GM18511 (cell line): ENCODE measurements at regions not wholly inside any gene's neighbourhood (a gene's known extent, or its start where the extent isn't known, plus 50 kb on each side); places are given as distances from the start of the nearest gene placed in this dataset.
"Not testable (repeated sequence)": the region's sequence is repeated elsewhere in the genome, so short reads cannot be mapped to it uniquely, and the experiment has no call there.

Experiments
- ATAC-seq: cut with Tn5 transposase; IDR thresholded peaks from one replicate; pipeline ENCODE4 v1.9.1; 2021; ENCODE audit warnings: mild to moderate bottlenecking, moderate library complexity; ENCODE audit not compliant: unreplicated experiment

GRCh38 chr13:18322821-18323220 lies 858.8 kb downstream of the TUBA3C start:
- not testable (repeated sequence) for ATAC-seq

GRCh38 chr13:18319653-18320052 lies 862.0 kb downstream of the TUBA3C start:
- ATAC-seq = not testable (repeated sequence)

- ATAC-seq = not testable (repeated sequence)
These were observed 878.3 kb downstream of the TUBA3C start for GRCh38 chr13:18303240-18303813.

GRCh38 chr13:18300968-18301367 lies 880.7 kb downstream of the TUBA3C start:
- ATAC-seq = not testable (repeated sequence)

- ATAC-seq = not testable (repeated sequence)
These were observed 884.3 kb downstream of the TUBA3C start for GRCh38 chr13:18297359-18297758.

- ATAC-seq = not testable (repeated sequence)
These were observed 885.0 kb downstream of the TUBA3C start for GRCh38 chr13:18296617-18297016.

GRCh38 chr13:18294311-18294710 lies 887.3 kb downstream of the TUBA3C start:
- not testable (repeated sequence) for ATAC-seq

- ATAC-seq = not testable (repeated sequence)
These were observed 894.8 kb downstream of the TUBA3C start for GRCh38 chr13:18286848-18287247.

GRCh38 chr13:18285663-18286062 lies 896.0 kb downstream of the TUBA3C start:
- ATAC-seq = not testable (repeated sequence)

GRCh38 chr13:18284040-18284439 lies 897.6 kb downstream of the TUBA3C start:
- not testable (repeated sequence) for ATAC-seq

GRCh38 chr13:18281829-18282597 lies 899.6 kb downstream of the TUBA3C start:
- not testable (repeated sequence) for ATAC-seq

- ATAC-seq = not testable (repeated sequence)
These were observed 900.5 kb downstream of the TUBA3C start for GRCh38 chr13:18280904-18281828.

- ATAC-seq = not testable (repeated sequence)
These were observed 901.7 kb downstream of the TUBA3C start for GRCh38 chr13:18279971-18280370.

GRCh38 chr13:18277372-18277771 lies 904.3 kb downstream of the TUBA3C start:
- ATAC-seq = not testable (repeated sequence)

GRCh38 chr13:18276280-18276679 lies 905.3 kb downstream of the TUBA3C start:
- ATAC-seq = not testable (repeated sequence)

- ATAC-seq = not testable (repeated sequence)
These were observed 907.7 kb downstream of the TUBA3C start for GRCh38 chr13:18273785-18274514.

- not testable (repeated sequence) for ATAC-seq
These were observed 922.7 kb downstream of the TUBA3C start for GRCh38 chr13:18258801-18259419.

GRCh38 chr13:18257686-18258085 lies 923.9 kb downstream of the TUBA3C start:
- not testable (repeated sequence) for ATAC-seq

- not testable (repeated sequence) for ATAC-seq
These were observed 928.8 kb downstream of the TUBA3C start for GRCh38 chr13:18252848-18253247.
